ENCODE measurements at regions not wholly inside any gene's neighbourhood (a gene's known extent, or its start where the extent isn't known, plus 50 kb on each side); places are given as distances from the start of the nearest gene placed in this dataset.

- DNase-seq: no peak
- Histone ChIP-seq H3K4me3 (no peak overlapping the region), H3K9me3 (no peaks in the 10 kb centered on the region), H3K27me3 (no peaks in the 10 kb centered on the region), H3K36me3 (no peaks in the 10 kb centered on the region), H3K4me1 (no peaks in the 10 kb centered on the region), H3K27ac (no peak overlapping the region)
- no peak for ATAC-seq
- intact Hi-C loops (cut with DNase I; ENCODE audit: low total_unique reads): no loop called here
- in situ Hi-C loops (cut with MboI; ENCODE audit: low sequenced_read_pairs in 4 of 4): no loop called here
- TF ChIP-seq CTCF (IDR thresholded peaks at IDR 0.05 in 4 of 5, conservative IDR thresholded peaks at IDR 0.05 in 1 of 5) (no peak), POLR2A (IDR thresholded peaks at IDR 0.05) (no peak)
Observed at GRCh38 chr2:173607606-173608311, 253.1 kb downstream of the CDCA7 start.

- Histone ChIP-seq H3K4me1 (no peaks in the 10 kb centered on the region), H3K27me3 (no peaks in the 10 kb centered on the region), H3K27ac (no peak overlapping the region), H3K9me3 (no peaks in the 10 kb centered on the region), H3K4me3 (no peak overlapping the region), H3K36me3 (no peaks in the 10 kb centered on the region)
- ATAC-seq (no peak), DNase-seq (no peak)
- in situ Hi-C loops (cut with MboI; ENCODE audit: low sequenced_read_pairs in 4 of 4) (no loop called here), intact Hi-C loops (cut with DNase I; ENCODE audit: low total_unique reads) (no loop called here)
- TF ChIP-seq POLR2A (IDR thresholded peaks at IDR 0.05) (no peak), CTCF (IDR thresholded peaks at IDR 0.05 in 4 of 5, conservative IDR thresholded peaks at IDR 0.05 in 1 of 5) (no peak)
Observed at GRCh38 chr2:173611121-173611520, 256.4 kb downstream of the CDCA7 start.

- DNase-seq: no peak
- Histone ChIP-seq H3K9me3 (no peaks in the 10 kb centered on the region), H3K27ac (no peak overlapping the region), H3K4me1 (no peaks in the 10 kb centered on the region), H3K4me3 (no peak overlapping the region), H3K27me3 (no peaks in the 10 kb centered on the region), H3K36me3 (no peaks in the 10 kb centered on the region)
- no peak for TF ChIP-seq POLR2A (IDR thresholded peaks at IDR 0.05)
- no peak for TF ChIP-seq CTCF (IDR thresholded peaks at IDR 0.05 in 4 of 5, conservative IDR thresholded peaks at IDR 0.05 in 1 of 5)
- intact Hi-C loops (cut with DNase I; ENCODE audit: low total_unique reads): no loop called here
- no peak for ATAC-seq
- in situ Hi-C loops (cut with MboI; ENCODE audit: low sequenced_read_pairs in 4 of 4): no loop called here
Observed at GRCh38 chr2:173612354-173612753, 257.7 kb downstream of the CDCA7 start.

- in situ Hi-C loops (cut with MboI; ENCODE audit: low sequenced_read_pairs in 4 of 4): no loop called here
- Histone ChIP-seq H3K4me3 (no peak overlapping the region), H3K4me1 (no peaks in the 10 kb centered on the region), H3K9me3 (no peaks in the 10 kb centered on the region), H3K27me3 (no peaks in the 10 kb centered on the region), H3K27ac (no peak overlapping the region), H3K36me3 (no peaks in the 10 kb centered on the region)
- TF ChIP-seq POLR2A (IDR thresholded peaks at IDR 0.05) (no peak), CTCF (IDR thresholded peaks at IDR 0.05 in 4 of 5, conservative IDR thresholded peaks at IDR 0.05 in 1 of 5) (no peak)
- ATAC-seq: no peak
- intact Hi-C loops (cut with DNase I; ENCODE audit: low total_unique reads): no loop called here
- no peak for DNase-seq
Observed at GRCh38 chr2:173613386-173613785, 258.7 kb downstream of the CDCA7 start.
